ENCODE measurements at regions not wholly inside any gene's neighbourhood (a gene's known extent, or its start where the extent isn't known, plus 50 kb on each side); places are given as distances from the start of the nearest gene placed in this dataset.

DNA sequence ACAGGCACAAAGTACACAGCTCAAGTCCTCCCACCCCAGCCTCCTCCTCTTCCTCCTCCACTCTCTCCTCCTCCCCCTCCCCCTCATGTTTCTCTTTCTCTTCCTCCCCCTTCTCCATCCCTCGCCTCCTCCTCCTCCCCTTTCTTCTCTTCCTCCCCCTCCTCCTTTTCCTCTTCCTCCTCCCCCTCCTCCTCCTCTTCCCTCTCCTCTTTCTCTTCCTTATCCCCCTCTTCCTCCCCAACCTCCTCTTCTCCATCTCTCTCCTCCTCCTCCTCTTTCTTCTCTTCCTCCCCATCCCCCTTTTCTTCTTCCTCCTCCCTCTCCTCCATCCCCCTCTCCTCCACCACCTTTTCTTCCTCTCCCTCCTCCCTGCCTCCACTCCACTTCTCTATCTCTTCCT is 276.3 kb upstream of the TSHZ3 start:
- no peaks in the 10 kb centered on the region for H3K36me3 Mint-ChIP-seq (ENCODE audit: low read depth)
- no peak overlapping the region for H3K4me3 Mint-ChIP-seq
- peaks cover 3% of the 10 kb centered on the region for H3K9me3 Mint-ChIP-seq
- no peaks in the 10 kb centered on the region for H3K27me3 Mint-ChIP-seq
- H3K27ac Mint-ChIP-seq, result no peak overlapping the region
- no peaks in the 10 kb centered on the region for H3K4me1 Mint-ChIP-seq (ENCODE audit: low read depth)

DNA sequence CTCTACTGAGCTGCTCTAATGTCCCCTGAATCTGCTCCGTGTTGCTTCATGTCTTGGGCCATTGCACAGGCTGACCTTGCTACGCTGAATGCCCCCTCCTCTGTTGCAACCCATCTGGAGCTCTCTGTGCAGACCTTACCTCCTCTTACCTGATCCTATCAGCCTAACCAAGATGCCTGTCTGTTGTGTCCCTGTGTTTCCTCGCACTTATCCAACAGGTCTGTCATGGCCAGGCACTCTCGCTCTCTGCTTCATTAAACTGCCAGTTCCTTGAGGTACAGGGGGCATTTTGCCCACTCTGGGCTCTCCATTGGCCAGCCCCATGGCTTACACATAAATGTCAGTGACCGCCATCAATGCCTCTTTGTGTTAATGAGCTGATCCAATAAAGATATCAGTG is 277.7 kb upstream of the TSHZ3 start:
- H3K36me3 Mint-ChIP-seq (ENCODE audit: low read depth), result no peaks in the 10 kb centered on the region
- no peaks in the 10 kb centered on the region for H3K4me1 Mint-ChIP-seq (ENCODE audit: low read depth)
- H3K27ac Mint-ChIP-seq, result no peak overlapping the region
- no peak overlapping the region for H3K4me3 Mint-ChIP-seq
- no peaks in the 10 kb centered on the region for H3K27me3 Mint-ChIP-seq
- peaks cover 3% of the 10 kb centered on the region for H3K9me3 Mint-ChIP-seq

- Mint-ChIP-seq H3K27me3 (no peaks in the 10 kb centered on the region), H3K4me3 (no peak overlapping the region), H3K4me1 (ENCODE audit: low read depth) (no peaks in the 10 kb centered on the region), H3K9me3 (no peaks in the 10 kb centered on the region), H3K36me3 (ENCODE audit: low read depth) (no peaks in the 10 kb centered on the region), H3K27ac (no peak overlapping the region)
Observed at GRCh38 chr19:31627620-31628365, 278.6 kb upstream of the TSHZ3 start.

GRCh38 chr19:31629579-31630363 is 280.5 kb upstream of the TSHZ3 start:
- Mint-ChIP-seq H3K4me1 (ENCODE audit: low read depth) (no peaks in the 10 kb centered on the region), H3K27ac (no peak overlapping the region), H3K9me3 (no peaks in the 10 kb centered on the region), H3K4me3 (no peak overlapping the region), H3K36me3 (ENCODE audit: low read depth) (no peaks in the 10 kb centered on the region), H3K27me3 (no peaks in the 10 kb centered on the region)

DNA sequence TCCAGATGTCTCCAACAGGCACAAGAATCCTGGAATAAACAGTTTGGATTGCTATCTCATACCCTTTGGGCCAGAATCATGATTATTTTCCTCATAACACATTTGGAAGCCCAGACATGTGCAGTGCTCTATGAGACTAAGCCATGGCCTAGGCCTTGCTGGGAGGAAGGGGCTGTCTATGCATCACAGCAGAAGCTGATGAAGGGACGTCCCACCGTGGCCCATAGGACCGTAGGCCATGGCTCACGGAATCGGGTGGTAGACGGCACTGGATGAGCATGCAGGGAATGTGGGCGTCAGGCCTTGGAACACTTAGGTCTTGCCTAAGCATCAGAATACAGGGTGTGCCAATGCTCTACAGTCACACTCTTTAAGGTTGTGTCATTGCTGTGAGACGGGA is 283.8 kb upstream of the TSHZ3 start:
- H3K27me3 Mint-ChIP-seq, result no peaks in the 10 kb centered on the region
- no peaks in the 10 kb centered on the region for H3K9me3 Mint-ChIP-seq
- no peak overlapping the region for H3K4me3 Mint-ChIP-seq
- no peaks in the 10 kb centered on the region for H3K36me3 Mint-ChIP-seq (ENCODE audit: low read depth)
- H3K27ac Mint-ChIP-seq, result no peak overlapping the region
- H3K4me1 Mint-ChIP-seq (ENCODE audit: low read depth), result no peaks in the 10 kb centered on the region

- Mint-ChIP-seq H3K4me3 (no peak overlapping the region), H3K36me3 (ENCODE audit: low read depth) (no peaks in the 10 kb centered on the region), H3K27ac (no peak overlapping the region), H3K27me3 (peaks cover 6% of the 10 kb centered on the region), H3K4me1 (ENCODE audit: low read depth) (no peaks in the 10 kb centered on the region), H3K9me3 (no peaks in the 10 kb centered on the region)
Observed at GRCh38 chr19:31639306-31639705, 290.1 kb upstream of the TSHZ3 start.

GRCh38 chr19:31641591-31641990 is 292.4 kb upstream of the TSHZ3 start:
- Mint-ChIP-seq H3K27ac (no peak overlapping the region), H3K27me3 (peaks cover 6% of the 10 kb centered on the region), H3K4me3 (no peak overlapping the region), H3K4me1 (ENCODE audit: low read depth) (no peaks in the 10 kb centered on the region), H3K9me3 (peaks cover 14% of the 10 kb centered on the region), H3K36me3 (ENCODE audit: low read depth) (no peaks in the 10 kb centered on the region)

DNA sequence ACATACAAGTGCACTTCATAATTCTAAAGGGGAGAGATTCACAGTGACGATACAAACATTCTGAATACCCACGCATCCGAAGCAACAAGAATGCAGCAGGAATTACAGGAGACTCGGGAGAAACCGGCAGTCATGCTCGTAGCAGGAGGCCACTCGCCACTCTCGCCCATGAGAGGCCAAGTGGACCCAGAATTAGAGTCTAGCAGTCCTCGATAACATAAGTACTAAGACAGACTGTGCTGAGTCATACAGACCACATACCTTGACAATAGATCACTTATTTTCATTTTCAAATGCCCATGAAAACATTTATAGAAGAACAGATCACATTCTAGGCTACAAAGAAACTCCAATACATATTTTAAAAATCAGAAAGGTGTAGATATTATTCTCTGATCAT is 299.1 kb upstream of the TSHZ3 start:
- peaks cover 22% of the 10 kb centered on the region for H3K9me3 Mint-ChIP-seq
- no peaks in the 10 kb centered on the region for H3K36me3 Mint-ChIP-seq (ENCODE audit: low read depth)
- H3K4me1 Mint-ChIP-seq (ENCODE audit: low read depth), result no peaks in the 10 kb centered on the region
- no peak overlapping the region for H3K27ac Mint-ChIP-seq
- peaks cover 2% of the 10 kb centered on the region for H3K27me3 Mint-ChIP-seq
- no peak overlapping the region for H3K4me3 Mint-ChIP-seq

- Mint-ChIP-seq H3K27ac (no peak overlapping the region), H3K4me3 (no peak overlapping the region), H3K4me1 (ENCODE audit: low read depth) (no peaks in the 10 kb centered on the region), H3K27me3 (peaks cover 6% of the 10 kb centered on the region), H3K36me3 (ENCODE audit: low read depth) (no peaks in the 10 kb centered on the region), H3K9me3 (peaks cover 8% of the 10 kb centered on the region)
Observed at GRCh38 chr19:31656507-31656906, 307.3 kb upstream of the TSHZ3 start.

GRCh38 chr19:31658993-31659896 is 310.0 kb upstream of the TSHZ3 start:
- no peaks in the 10 kb centered on the region for H3K4me1 Mint-ChIP-seq (ENCODE audit: low read depth)
- no peaks in the 10 kb centered on the region for H3K36me3 Mint-ChIP-seq (ENCODE audit: low read depth)

DNA sequence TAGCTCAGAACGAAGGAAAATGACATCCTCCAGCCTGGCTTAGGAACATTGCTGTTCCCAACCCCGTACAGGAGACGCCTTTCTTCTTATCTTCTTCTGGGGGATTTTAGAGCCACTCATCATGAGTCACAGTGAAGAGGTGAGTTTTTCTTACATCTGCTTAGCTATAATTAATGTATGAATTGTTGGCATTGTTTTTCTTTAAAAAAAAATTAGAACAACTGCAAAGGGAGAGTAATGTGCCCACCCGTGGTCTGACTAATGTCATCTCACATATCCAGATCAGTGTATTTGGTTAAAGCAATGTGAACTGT is 310.6 kb upstream of the TSHZ3 start:
- peaks cover 6% of the 10 kb centered on the region for H3K27me3 Mint-ChIP-seq
- no peaks in the 10 kb centered on the region for H3K36me3 Mint-ChIP-seq (ENCODE audit: low read depth)
- H3K27ac Mint-ChIP-seq, result no peak overlapping the region
- peaks cover 11% of the 10 kb centered on the region for H3K9me3 Mint-ChIP-seq
- no peaks in the 10 kb centered on the region for H3K4me1 Mint-ChIP-seq (ENCODE audit: low read depth)
- no peak overlapping the region for H3K4me3 Mint-ChIP-seq

More at GRCh38 chr19:31658993-31659896, 310.0 kb upstream of the TSHZ3 start:
- H3K4me3 Mint-ChIP-seq, result no peak overlapping the region
- H3K27ac Mint-ChIP-seq, result no peak overlapping the region
- H3K9me3 Mint-ChIP-seq, result peaks cover 14% of the 10 kb centered on the region
- peaks cover 6% of the 10 kb centered on the region for H3K27me3 Mint-ChIP-seq

GRCh38 chr19:31664096-31664495 is 314.9 kb upstream of the TSHZ3 start:
- Mint-ChIP-seq H3K27ac (no peak overlapping the region), H3K36me3 (ENCODE audit: low read depth) (no peaks in the 10 kb centered on the region), H3K9me3 (peaks cover 11% of the 10 kb centered on the region), H3K4me3 (no peak overlapping the region), H3K27me3 (peaks cover under 1% of the 10 kb centered on the region), H3K4me1 (ENCODE audit: low read depth) (no peaks in the 10 kb centered on the region)

DNA sequence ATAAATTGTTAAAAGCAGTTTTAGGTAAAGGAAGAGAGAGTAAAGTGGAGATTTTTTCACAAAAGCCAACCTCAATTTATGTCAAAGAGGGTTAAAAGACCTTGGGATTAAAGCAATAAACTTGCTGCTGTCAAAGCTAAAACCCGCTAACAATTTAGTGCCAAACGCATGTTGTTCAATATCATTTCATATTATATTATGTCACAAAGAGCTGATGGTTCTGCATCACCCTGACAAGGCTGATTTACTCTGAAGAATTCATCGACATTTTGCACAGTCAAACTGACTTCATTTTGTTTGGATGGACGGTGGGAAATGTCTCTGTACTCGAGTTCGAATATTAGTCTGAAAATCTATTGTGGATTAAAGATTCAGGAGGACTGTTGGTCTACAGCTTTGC is 315.8 kb upstream of the TSHZ3 start:
- H3K9me3 Mint-ChIP-seq, result peaks cover 11% of the 10 kb centered on the region
- H3K36me3 Mint-ChIP-seq (ENCODE audit: low read depth), result no peaks in the 10 kb centered on the region
- no peaks in the 10 kb centered on the region for H3K27me3 Mint-ChIP-seq
- no peak overlapping the region for H3K4me3 Mint-ChIP-seq
- H3K27ac Mint-ChIP-seq, result no peak overlapping the region
- H3K4me1 Mint-ChIP-seq (ENCODE audit: low read depth), result no peaks in the 10 kb centered on the region

DNA sequence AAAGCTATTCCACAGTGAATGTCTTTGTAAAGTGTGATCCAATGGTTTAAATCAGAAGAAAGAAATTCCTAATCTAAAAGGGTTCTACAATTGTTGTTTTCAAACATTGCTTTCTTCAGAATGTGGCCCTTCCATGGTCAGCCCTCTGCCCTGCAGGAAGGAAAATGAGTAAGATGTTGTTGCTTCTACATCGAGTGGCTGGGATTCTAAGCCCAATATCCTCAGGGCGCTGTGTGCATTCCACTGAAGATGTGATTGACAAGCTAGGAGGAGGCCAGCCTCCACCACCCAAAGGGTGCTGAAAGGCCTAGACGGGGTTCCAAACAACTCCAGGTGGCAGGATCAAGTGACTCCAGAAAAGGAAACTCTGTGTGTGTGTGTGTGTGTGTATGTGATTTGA is 316.9 kb upstream of the TSHZ3 start:
- Mint-ChIP-seq H3K9me3 (peaks cover 8% of the 10 kb centered on the region), H3K27me3 (no peaks in the 10 kb centered on the region), H3K4me3 (no peak overlapping the region), H3K4me1 (ENCODE audit: low read depth) (no peaks in the 10 kb centered on the region), H3K27ac (no peak overlapping the region), H3K36me3 (ENCODE audit: low read depth) (no peaks in the 10 kb centered on the region)

DNA sequence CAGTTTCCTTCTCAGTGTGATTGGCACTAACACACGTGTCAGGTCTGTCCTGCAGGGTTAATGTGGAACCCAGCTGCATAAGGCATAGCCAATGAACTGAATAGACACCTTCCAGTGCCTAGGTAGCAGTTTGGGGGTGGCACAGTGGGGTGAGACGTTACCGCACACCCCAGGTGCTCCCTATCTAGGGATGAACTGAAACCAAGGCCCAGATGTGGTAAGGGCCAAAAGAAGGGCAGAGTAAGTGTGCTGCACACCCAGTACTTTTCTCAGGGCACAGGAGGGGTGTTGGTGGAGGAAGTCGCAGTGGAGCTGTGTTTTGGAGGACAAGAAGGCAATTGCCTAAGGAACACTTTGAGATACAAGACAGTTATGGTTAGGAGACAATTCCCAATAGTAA is 317.9 kb upstream of the TSHZ3 start:
- no peak overlapping the region for H3K27ac Mint-ChIP-seq
- no peaks in the 10 kb centered on the region for H3K36me3 Mint-ChIP-seq (ENCODE audit: low read depth)
- no peak overlapping the region for H3K4me3 Mint-ChIP-seq
- no peaks in the 10 kb centered on the region for H3K27me3 Mint-ChIP-seq
- H3K9me3 Mint-ChIP-seq, result peaks cover 5% of the 10 kb centered on the region
- H3K4me1 Mint-ChIP-seq (ENCODE audit: low read depth), result no peaks in the 10 kb centered on the region
